H1 (cell line): ENCODE measurements at regions not wholly inside any gene's neighbourhood (a gene's known extent, or its start where the extent isn't known, plus 50 kb on each side); places are given as distances from the start of the nearest gene placed in this dataset.

ENCODE experiments used
- TF ChIP-seq, protein P1 (sequence below): fragments of 300-600 bp; sonication (generic); IDR thresholded peaks from 2 replicates; pipeline ENCODE4 v1.7.1; 2012; ENCODE audit warnings: low read length, moderate library complexity, mild to moderate bottlenecking, inconsistent platforms; ENCODE audit not compliant: insufficient replicate concordance

GRCh38 chr6:4636881-4637224 lies 139.4 kb upstream of the CDYL start (continued):
- TF ChIP-seq, protein P1, sequence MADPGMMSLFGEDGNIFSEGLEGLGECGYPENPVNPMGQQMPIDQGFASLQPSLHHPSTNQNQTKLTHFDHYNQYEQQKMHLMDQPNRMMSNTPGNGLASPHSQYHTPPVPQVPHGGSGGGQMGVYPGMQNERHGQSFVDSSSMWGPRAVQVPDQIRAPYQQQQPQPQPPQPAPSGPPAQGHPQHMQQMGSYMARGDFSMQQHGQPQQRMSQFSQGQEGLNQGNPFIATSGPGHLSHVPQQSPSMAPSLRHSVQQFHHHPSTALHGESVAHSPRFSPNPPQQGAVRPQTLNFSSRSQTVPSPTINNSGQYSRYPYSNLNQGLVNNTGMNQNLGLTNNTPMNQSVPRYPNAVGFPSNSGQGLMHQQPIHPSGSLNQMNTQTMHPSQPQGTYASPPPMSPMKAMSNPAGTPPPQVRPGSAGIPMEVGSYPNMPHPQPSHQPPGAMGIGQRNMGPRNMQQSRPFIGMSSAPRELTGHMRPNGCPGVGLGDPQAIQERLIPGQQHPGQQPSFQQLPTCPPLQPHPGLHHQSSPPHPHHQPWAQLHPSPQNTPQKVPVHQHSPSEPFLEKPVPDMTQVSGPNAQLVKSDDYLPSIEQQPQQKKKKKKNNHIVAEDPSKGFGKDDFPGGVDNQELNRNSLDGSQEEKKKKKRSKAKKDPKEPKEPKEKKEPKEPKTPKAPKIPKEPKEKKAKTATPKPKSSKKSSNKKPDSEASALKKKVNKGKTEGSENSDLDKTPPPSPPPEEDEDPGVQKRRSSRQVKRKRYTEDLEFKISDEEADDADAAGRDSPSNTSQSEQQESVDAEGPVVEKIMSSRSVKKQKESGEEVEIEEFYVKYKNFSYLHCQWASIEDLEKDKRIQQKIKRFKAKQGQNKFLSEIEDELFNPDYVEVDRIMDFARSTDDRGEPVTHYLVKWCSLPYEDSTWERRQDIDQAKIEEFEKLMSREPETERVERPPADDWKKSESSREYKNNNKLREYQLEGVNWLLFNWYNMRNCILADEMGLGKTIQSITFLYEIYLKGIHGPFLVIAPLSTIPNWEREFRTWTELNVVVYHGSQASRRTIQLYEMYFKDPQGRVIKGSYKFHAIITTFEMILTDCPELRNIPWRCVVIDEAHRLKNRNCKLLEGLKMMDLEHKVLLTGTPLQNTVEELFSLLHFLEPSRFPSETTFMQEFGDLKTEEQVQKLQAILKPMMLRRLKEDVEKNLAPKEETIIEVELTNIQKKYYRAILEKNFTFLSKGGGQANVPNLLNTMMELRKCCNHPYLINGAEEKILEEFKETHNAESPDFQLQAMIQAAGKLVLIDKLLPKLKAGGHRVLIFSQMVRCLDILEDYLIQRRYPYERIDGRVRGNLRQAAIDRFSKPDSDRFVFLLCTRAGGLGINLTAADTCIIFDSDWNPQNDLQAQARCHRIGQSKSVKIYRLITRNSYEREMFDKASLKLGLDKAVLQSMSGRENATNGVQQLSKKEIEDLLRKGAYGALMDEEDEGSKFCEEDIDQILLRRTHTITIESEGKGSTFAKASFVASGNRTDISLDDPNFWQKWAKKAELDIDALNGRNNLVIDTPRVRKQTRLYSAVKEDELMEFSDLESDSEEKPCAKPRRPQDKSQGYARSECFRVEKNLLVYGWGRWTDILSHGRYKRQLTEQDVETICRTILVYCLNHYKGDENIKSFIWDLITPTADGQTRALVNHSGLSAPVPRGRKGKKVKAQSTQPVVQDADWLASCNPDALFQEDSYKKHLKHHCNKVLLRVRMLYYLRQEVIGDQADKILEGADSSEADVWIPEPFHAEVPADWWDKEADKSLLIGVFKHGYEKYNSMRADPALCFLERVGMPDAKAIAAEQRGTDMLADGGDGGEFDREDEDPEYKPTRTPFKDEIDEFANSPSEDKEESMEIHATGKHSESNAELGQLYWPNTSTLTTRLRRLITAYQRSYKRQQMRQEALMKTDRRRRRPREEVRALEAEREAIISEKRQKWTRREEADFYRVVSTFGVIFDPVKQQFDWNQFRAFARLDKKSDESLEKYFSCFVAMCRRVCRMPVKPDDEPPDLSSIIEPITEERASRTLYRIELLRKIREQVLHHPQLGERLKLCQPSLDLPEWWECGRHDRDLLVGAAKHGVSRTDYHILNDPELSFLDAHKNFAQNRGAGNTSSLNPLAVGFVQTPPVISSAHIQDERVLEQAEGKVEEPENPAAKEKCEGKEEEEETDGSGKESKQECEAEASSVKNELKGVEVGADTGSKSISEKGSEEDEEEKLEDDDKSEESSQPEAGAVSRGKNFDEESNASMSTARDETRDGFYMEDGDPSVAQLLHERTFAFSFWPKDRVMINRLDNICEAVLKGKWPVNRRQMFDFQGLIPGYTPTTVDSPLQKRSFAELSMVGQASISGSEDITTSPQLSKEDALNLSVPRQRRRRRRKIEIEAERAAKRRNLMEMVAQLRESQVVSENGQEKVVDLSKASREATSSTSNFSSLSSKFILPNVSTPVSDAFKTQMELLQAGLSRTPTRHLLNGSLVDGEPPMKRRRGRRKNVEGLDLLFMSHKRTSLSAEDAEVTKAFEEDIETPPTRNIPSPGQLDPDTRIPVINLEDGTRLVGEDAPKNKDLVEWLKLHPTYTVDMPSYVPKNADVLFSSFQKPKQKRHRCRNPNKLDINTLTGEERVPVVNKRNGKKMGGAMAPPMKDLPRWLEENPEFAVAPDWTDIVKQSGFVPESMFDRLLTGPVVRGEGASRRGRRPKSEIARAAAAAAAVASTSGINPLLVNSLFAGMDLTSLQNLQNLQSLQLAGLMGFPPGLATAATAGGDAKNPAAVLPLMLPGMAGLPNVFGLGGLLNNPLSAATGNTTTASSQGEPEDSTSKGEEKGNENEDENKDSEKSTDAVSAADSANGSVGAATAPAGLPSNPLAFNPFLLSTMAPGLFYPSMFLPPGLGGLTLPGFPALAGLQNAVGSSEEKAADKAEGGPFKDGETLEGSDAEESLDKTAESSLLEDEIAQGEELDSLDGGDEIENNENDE, result no peak
